Osteocyte (in vitro differentiated cells): ENCODE measurements at regions not wholly inside any gene's neighbourhood (a gene's known extent, or its start where the extent isn't known, plus 50 kb on each side); places are given as distances from the start of the nearest gene placed in this dataset.

Experiments
- DNase-seq: peaks from one replicate; pipeline ENCODE4 v3.0.0; 2021; ENCODE audit warnings: mixed read lengths; ENCODE audit not compliant: unreplicated experiment; ENCODE audit errors: extremely low spot score
- H3K27ac Mint-ChIP-seq: one replicate; pipeline ENCODE4 v1.8.0; 2021; ENCODE audit warnings: mild to moderate bottlenecking, mixed read lengths; ENCODE audit not compliant: unreplicated experiment
- H3K27me3 Mint-ChIP-seq: one replicate; pipeline ENCODE4 v1.8.0; 2021; ENCODE audit warnings: mixed read lengths; ENCODE audit not compliant: unreplicated experiment
- H3K36me3 Mint-ChIP-seq: one replicate; pipeline ENCODE4 v1.8.0; 2021; ENCODE audit warnings: mixed read lengths; ENCODE audit not compliant: unreplicated experiment
- H3K4me1 Mint-ChIP-seq: one replicate; pipeline ENCODE4 v1.8.0; 2021; ENCODE audit warnings: mixed read lengths; ENCODE audit not compliant: unreplicated experiment
- H3K4me3 Mint-ChIP-seq: one replicate; pipeline ENCODE4 v1.8.0; 2021; ENCODE audit warnings: mild to moderate bottlenecking, moderate library complexity, mixed read lengths; ENCODE audit not compliant: unreplicated experiment
- H3K9me3 Mint-ChIP-seq: one replicate; pipeline ENCODE4 v1.8.0; 2021; ENCODE audit warnings: mixed read lengths; ENCODE audit not compliant: unreplicated experiment
- CTCF ChIP-seq: fragments of 200-600 bp; sonication (generic); IDR thresholded peaks from 2 replicates; pipeline ENCODE4 v1.5.0; 2021; ENCODE audit warnings: antibody characterized with exemption, mild to moderate bottlenecking, moderate library complexity

- H3K27me3 Mint-ChIP-seq = no peaks in the 10 kb centered on the region
- DNase-seq = no peak
Measured at GRCh38 chr12:118503476-118503875, 127.1 kb downstream of the SUDS3 start.

GRCh38 chr12:118512669-118513068 lies 136.3 kb downstream of the SUDS3 start:
- no peak for DNase-seq
- H3K27me3 Mint-ChIP-seq = no peaks in the 10 kb centered on the region
- H3K4me1 Mint-ChIP-seq = no peaks in the 10 kb centered on the region
- TF ChIP-seq CTCF = no peak
- no peak overlapping the region for H3K27ac Mint-ChIP-seq
- no peaks in the 10 kb centered on the region for H3K36me3 Mint-ChIP-seq
- H3K9me3 Mint-ChIP-seq = peaks cover 6% of the 10 kb centered on the region
- no peak overlapping the region for H3K4me3 Mint-ChIP-seq

More at GRCh38 chr12:118503476-118503875, 127.1 kb downstream of the SUDS3 start:
- Mint-ChIP-seq H3K9me3 (no peaks in the 10 kb centered on the region), H3K4me3 (no peak overlapping the region), H3K4me1 (no peaks in the 10 kb centered on the region), H3K27ac (no peak overlapping the region), H3K36me3 (no peaks in the 10 kb centered on the region)
- no peak for TF ChIP-seq CTCF

- H3K36me3 Mint-ChIP-seq = no peaks in the 10 kb centered on the region
- H3K27me3 Mint-ChIP-seq = no peaks in the 10 kb centered on the region
- no peak for DNase-seq
- no peaks in the 10 kb centered on the region for H3K4me1 Mint-ChIP-seq
- peaks cover 6% of the 10 kb centered on the region for H3K9me3 Mint-ChIP-seq
- no peak for TF ChIP-seq CTCF
- no peak overlapping the region for H3K27ac Mint-ChIP-seq
- H3K4me3 Mint-ChIP-seq = no peak overlapping the region
Measured at GRCh38 chr12:118513611-118514010, 137.3 kb downstream of the SUDS3 start.

- Mint-ChIP-seq H3K4me3 (no peak overlapping the region), H3K9me3 (peaks cover 10% of the 10 kb centered on the region), H3K27ac (no peak overlapping the region), H3K4me1 (no peaks in the 10 kb centered on the region), H3K27me3 (no peaks in the 10 kb centered on the region), H3K36me3 (no peaks in the 10 kb centered on the region)
- no peak for DNase-seq
- TF ChIP-seq CTCF = no peak
Measured at GRCh38 chr12:118514297-118514696, 137.9 kb downstream of the SUDS3 start.

- TF ChIP-seq CTCF = no peak
Measured at GRCh38 chr12:118520214-118521035, 144.1 kb downstream of the SUDS3 start.

More at GRCh38 chr12:118520214-118521035, 144.1 kb downstream of the SUDS3 start:
- no peak for DNase-seq
- Mint-ChIP-seq H3K9me3 (peaks cover 13% of the 10 kb centered on the region), H3K4me3 (no peak overlapping the region), H3K27ac (no peak overlapping the region), H3K27me3 (no peaks in the 10 kb centered on the region), H3K36me3 (no peaks in the 10 kb centered on the region), H3K4me1 (no peaks in the 10 kb centered on the region)
